T-helper 22 cell (primary cell): ENCODE measurements at regions not wholly inside any gene's neighbourhood (a gene's known extent, or its start where the extent isn't known, plus 50 kb on each side); places are given as distances from the start of the nearest gene placed in this dataset.

Experiments used
- DNase-seq: peaks from one replicate; pipeline ENCODE4 v3.0.0-alpha.2; 2020; ENCODE audit warnings: low read depth

- DNase-seq: no peak
These were observed 455.0 kb upstream of the TMPO start for GRCh38 chr12:98060411-98060810.

GRCh38 chr12:98062464-98063245 is 452.7 kb upstream of the TMPO start:
- no peak for DNase-seq

- no peak for DNase-seq
These were observed 450.9 kb upstream of the TMPO start for GRCh38 chr12:98064501-98064900.

GRCh38 chr12:98067795-98068194 is 447.6 kb upstream of the TMPO start:
- DNase-seq: no peak

GRCh38 chr12:98073610-98074009 is 441.8 kb upstream of the TMPO start:
- DNase-seq: no peak

- no peak for DNase-seq
These were observed 441.1 kb upstream of the TMPO start for GRCh38 chr12:98074286-98074685.

- DNase-seq: no peak
These were observed 431.0 kb upstream of the TMPO start for GRCh38 chr12:98084391-98084790.

- no peak for DNase-seq
These were observed 430.2 kb upstream of the TMPO start for GRCh38 chr12:98085046-98085755.

GRCh38 chr12:98090731-98091130 is 424.7 kb upstream of the TMPO start:
- no peak for DNase-seq

- DNase-seq: no peak
These were observed 419.0 kb upstream of the TMPO start for GRCh38 chr12:98096436-98096835.

GRCh38 chr12:98106031-98106683 is 409.2 kb upstream of the TMPO start:
- no peak for DNase-seq

- DNase-seq: no peak
These were observed 406.1 kb upstream of the TMPO start for GRCh38 chr12:98109266-98109665.

GRCh38 chr12:98110536-98110935 is 404.9 kb upstream of the TMPO start:
- DNase-seq: no peak

GRCh38 chr12:98113548-98113947 is 401.8 kb upstream of the TMPO start:
- no peak for DNase-seq

- DNase-seq: no peak
These were observed 393.4 kb upstream of the TMPO start for GRCh38 chr12:98121963-98122362.

- no peak for DNase-seq
These were observed 392.3 kb upstream of the TMPO start for GRCh38 chr12:98123021-98123461.

- no peak for DNase-seq
These were observed 388.6 kb upstream of the TMPO start for GRCh38 chr12:98126637-98127335.

- no peak for DNase-seq
These were observed 388.1 kb upstream of the TMPO start for GRCh38 chr12:98127336-98127679.

- no peak for DNase-seq
These were observed 387.5 kb upstream of the TMPO start for GRCh38 chr12:98127854-98128253.

- no peak for DNase-seq
These were observed 378.8 kb upstream of the TMPO start for GRCh38 chr12:98136544-98136943.

- DNase-seq: no peak
These were observed 378.1 kb upstream of the TMPO start for GRCh38 chr12:98137278-98137677.

GRCh38 chr12:98144953-98145352 is 370.4 kb upstream of the TMPO start:
- no peak for DNase-seq

GRCh38 chr12:98146043-98146442 is 369.3 kb upstream of the TMPO start:
- no peak for DNase-seq
